HG03460 (cell line): ENCODE measurements at regions not wholly inside any gene's neighbourhood (a gene's known extent, or its start where the extent isn't known, plus 50 kb on each side); places are given as distances from the start of the nearest gene placed in this dataset.

Experiments
- ATAC-seq: cut with Tn5 transposase; IDR thresholded peaks from one replicate; pipeline ENCODE4 v1.9.1; 2021; ENCODE audit not compliant: unreplicated experiment

DNA sequence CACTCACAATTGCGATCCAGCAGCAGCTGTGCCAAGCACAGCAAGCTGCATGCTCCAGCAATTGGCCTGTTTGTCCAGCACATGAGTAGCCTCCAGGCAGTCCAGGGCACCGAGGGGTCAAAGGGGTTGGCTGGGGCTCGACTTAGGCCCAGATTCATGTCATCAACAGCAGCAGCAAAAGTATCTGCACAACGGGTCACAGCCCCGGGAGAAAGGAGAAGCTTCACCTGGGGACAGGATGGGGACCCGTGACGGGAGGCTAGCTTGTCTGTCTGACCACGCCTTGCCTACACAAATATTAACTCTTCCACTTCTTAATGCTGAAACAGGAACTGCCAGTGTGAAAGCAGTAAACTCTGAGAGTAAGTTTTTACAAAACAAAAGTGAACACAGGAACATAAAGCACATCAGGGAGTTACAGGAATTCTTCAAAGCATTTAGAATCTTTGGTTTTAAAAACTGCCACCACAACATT lies 191.2 kb downstream of the PIK3R1 start:
- peak; percentile 92 for ATAC-seq

DNA sequence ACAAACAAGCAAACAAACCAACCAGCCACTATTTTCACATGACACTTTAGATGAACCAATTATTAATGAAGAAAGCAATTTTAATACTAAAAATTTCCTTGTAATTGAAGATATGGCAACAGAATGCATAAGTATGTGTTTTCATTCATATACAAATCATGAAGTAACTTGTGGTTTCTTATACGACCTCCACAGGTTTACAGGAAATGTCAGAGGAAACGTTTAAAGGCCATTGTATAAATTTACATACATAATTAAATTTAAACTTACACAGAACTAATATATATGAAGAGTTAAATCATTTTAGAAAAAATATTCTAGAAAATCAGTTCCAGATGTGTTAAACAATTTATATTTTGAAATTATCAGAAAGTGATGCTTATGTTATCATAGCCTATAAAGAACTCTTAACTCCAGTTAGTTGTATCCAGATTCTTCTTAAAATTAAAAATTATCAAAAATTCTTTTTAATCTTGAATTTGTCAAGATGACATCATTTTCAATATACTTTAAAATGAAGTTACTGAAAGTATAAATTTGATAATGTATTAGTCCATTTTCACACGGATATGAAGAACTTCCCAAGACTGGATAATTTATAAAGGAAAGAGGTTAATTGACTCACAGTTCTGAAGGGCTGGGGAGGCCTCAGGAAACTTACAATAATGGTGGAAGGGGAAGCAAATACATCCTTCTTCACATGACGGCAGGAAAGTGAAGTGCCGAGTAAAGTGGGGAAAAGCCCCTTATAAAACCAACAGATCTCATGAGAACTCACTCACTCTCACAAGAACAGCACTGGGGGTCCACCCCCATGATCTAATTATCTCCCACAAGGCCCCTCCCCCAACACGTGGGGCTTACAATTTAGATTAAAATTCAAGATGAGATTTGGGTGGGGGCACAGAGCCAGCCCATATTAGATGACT lies 192.0 kb downstream of the PIK3R1 start:
- ATAC-seq, result peak; percentile 8

GRCh38 chr5:68408345-68408871 lies 192.9 kb downstream of the PIK3R1 start:
- ATAC-seq, result no peak

GRCh38 chr5:68409259-68409658 lies 193.7 kb downstream of the PIK3R1 start:
- no peak for ATAC-seq

GRCh38 chr5:68411161-68411560 lies 195.6 kb downstream of the PIK3R1 start:
- ATAC-seq, result no peak

DNA sequence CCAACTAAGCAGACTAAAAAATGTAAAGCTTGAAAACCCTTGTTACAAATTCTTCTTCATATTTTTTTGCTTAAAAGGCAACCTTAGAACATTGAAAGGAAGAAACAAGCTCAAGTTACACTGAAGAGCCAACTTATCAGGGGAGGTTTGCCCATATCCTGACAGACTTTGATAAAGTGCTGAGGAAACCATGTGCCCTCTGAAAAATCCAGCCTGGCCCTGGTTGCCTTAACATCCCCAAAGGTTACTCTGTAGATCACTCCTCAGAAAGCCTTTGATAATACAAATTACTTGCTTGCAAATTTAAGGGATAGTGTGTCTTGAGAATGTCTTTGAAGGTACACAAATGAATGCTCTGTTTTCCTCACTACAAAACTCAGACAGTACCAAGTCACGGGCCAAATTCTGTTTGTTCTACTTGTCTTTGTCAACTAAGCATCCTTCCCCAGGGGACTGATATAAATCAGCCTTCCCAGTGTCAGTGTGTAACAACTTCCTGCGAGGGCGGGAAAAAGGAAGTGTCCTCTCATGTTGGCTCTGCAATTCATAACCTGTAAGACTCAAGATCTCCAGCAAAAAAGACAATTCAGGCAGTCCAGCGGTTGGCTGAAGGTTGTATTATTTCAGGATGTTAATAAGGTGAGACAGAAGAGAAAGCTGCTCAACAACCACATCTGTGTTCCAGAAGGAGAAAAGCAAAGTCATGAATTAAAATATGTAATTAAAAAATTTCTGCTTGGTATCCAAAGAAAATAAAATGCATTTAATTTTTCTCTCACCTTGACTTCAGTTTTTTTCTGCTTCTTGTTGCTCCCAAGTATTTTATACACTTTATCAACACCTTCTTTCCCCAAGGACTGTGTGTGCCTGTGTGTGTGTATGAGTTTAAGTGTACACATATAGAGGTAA lies 199.9 kb downstream of the PIK3R1 start:
- ATAC-seq, result no peak

DNA sequence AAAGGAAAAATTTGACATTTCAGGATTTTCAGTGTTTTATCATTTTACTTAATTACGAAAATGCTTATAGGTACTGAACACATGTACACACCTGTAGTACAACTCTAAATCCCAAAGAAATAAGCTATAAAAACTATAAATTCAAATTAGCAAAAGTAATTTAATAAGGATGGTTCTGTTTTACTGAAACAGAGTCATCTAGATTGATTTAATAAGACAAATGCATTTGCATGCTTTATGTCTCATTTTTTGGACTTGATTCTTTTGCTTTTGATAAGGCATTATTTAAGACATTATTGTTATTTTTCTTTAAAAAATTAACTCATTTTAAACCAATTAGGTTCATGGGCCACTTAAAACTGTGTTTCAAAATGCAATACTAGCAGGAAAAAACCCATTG lies 201.2 kb downstream of the PIK3R1 start:
- no peak for ATAC-seq

GRCh38 chr5:68418201-68418600 lies 202.6 kb downstream of the PIK3R1 start:
- ATAC-seq, result no peak

- ATAC-seq, result no peak
Observed at GRCh38 chr5:68418680-68419079, 203.1 kb downstream of the PIK3R1 start.

DNA sequence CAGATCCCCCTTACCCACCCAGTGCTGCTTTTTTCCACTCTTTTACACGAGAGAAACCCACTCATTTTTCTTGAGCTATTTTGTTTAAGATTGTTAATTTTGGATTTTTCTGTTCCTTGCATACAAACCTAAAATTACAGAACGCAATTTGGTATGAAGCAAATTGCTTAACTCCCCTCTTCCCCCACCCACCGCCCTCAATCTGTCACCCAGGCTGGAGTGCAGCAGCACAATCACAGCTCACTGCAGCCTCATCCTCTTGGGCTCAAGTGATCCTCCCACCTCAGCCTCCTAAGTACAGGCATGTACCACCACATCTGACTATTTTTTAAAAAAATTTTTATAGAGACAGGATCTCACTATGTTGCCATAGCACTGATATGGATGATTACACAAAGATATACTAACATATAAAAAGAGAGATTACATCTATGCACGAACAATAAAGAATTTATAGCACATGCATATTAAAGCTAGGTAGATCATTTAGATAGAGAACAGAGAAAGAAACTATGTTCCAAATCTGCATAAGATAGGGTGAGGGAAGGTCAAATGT lies 203.6 kb downstream of the PIK3R1 start:
- ATAC-seq, result no peak

DNA sequence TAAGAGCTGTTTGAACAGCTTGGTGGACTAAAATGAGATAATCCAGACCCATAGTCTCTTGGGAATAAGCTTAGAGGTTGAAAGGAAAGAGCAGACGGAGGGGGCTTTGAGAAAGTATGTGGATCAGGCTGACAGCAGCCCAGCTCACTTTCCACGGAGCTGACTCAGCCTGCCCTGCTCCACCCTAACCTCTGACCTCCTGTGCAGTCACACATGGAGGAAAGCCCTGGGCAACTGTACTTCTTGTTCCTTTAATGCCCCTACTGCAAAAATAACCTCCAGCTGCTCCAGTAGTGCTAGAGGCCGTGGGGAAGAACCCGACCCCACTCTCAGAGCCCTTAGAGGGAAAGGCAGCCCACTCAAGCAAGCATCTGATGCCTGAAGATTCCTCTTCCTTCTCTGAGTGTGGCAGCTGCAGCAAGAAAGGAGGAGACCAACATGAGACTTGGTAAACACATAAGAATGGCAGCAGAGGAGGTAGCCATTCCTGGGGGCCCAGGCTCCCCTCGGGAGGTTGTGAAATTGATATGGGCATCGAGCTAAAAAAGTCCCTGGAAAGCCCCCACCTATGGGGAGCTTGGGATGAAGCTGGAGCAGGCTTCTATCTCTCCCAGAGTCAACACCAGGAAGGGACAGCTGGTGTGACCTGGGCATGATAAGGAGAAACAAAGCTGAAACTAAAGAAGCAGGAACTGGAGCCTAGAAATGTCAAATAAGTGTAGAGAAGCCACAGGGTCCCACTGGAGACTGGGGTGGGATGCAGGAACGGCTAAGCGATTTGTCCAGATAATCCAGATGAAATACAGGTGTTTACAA lies 204.3 kb downstream of the PIK3R1 start:
- no peak for ATAC-seq

- no peak for ATAC-seq
Observed at GRCh38 chr5:68420476-68421344, 205.2 kb downstream of the PIK3R1 start.

DNA sequence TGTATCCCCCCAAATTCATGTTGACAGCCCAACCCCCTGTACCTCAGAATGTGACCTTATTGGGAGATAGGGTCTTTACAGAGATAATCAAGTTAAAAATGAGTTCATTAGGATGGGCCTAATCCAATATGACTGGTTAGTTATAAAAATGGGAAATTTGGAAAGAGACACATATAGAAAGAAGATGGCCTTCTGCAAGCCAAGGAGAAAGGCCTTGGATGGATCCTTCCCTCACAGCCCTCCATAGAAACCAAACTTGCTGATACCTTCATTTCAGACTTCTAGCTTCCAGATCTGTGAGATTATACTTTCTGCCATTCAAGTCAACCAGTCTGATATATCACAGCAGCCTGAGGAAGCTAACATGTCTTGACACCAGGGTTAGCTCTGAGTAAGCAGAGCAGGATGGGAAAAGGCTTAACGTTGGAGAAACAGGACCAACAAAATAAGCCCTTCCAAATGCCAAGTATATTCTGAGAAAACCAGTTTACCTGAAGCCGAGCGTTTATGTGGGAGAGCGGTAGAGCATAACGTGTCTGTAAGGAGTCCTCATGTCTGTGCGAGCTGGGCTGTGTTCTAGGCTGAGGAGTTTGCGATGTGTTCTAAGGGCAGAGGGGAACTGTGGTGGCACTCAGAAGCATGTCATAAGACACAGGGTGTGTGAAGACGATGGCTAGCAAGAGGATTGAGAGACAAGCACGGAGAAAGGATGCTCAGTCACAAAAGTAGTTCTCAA lies 206.1 kb downstream of the PIK3R1 start:
- ATAC-seq, result no peak

DNA sequence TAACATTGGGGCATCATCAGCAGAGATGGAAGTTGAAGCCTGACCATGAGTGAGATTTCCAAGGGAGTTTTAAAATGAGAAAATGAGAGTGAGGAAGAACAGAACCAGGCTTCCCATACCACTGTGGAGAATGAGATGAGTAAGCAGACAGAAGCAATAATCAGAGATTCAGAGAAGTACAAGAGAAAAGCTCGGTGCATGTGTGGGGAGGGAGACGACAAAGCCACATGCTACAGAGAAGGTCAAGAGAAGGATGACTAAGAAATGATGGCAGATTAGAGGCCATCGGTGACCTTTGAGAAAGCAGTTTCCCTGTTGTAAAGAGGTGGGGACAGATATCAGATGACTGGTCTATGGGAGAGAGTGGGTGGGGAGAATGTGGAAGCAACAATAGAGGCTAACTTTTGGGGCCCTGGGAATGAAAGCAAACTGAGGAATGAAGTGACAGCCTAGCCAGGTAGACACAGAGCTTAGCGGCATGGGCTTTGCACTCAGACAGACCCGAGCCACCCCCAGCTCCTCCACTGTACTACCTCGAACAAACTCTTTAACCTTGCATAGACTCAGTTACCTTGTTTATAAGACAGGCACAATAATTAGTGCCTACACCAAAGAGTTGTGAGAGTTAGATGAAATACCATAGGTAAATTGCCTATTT lies 207.7 kb downstream of the PIK3R1 start:
- ATAC-seq, result no peak

GRCh38 chr5:68424799-68425537 lies 209.4 kb downstream of the PIK3R1 start:
- ATAC-seq, result peak; percentile 85

DNA sequence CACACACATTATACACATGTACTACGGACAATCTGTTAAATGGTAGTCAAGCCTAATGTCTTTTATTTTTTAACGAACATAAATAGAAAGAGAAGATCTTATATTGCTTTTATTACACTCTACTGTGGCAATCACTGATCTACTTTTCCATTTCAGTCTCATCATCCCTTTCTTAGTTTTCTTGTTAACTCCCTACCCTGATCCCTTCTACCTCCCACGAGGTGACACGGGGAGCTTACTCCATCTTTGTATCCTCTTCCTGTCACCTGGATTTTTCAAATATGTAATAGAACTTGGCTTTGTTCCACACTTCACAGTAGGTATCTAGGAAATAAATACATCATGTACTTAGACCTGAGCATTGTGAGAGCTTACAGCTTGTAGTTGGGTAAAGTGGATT lies 211.0 kb downstream of the PIK3R1 start:
- no peak for ATAC-seq

GRCh38 chr5:68428231-68428811 lies 212.8 kb downstream of the PIK3R1 start:
- ATAC-seq, result no peak
